ENCODE measurements at regions not wholly inside any gene's neighbourhood (a gene's known extent, or its start where the extent isn't known, plus 50 kb on each side); places are given as distances from the start of the nearest gene placed in this dataset.

DNA sequence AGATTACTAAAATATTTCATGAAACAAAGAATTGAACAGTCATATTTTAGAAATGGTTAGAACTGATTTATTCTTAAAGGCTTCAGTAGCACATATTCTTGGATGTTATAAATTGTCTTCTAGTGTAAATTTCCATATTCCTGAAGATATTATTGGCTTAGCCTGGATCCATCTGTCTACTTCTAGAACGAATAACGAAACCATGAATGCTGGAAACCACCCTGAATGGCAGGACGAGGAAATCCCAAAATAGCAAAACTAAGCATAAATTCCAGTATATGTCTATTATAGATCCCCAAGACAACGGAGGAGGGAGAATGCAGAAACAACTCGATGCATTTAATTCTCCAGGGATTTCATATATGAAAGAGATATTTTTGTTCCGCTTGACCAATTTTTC is 2191.0 kb upstream of the ACO1 start:
- no peak overlapping the region for H3K27ac ChIP-seq
- CTCF ChIA-PET = no interaction called here
- TF ChIP-seq, protein P1, sequence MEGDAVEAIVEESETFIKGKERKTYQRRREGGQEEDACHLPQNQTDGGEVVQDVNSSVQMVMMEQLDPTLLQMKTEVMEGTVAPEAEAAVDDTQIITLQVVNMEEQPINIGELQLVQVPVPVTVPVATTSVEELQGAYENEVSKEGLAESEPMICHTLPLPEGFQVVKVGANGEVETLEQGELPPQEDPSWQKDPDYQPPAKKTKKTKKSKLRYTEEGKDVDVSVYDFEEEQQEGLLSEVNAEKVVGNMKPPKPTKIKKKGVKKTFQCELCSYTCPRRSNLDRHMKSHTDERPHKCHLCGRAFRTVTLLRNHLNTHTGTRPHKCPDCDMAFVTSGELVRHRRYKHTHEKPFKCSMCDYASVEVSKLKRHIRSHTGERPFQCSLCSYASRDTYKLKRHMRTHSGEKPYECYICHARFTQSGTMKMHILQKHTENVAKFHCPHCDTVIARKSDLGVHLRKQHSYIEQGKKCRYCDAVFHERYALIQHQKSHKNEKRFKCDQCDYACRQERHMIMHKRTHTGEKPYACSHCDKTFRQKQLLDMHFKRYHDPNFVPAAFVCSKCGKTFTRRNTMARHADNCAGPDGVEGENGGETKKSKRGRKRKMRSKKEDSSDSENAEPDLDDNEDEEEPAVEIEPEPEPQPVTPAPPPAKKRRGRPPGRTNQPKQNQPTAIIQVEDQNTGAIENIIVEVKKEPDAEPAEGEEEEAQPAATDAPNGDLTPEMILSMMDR (conservative IDR thresholded peaks at IDR 0.05; ENCODE audit: low read depth) = no peak
- POLR2A ChIA-PET (ENCODE audit: low non-redundant PET) = no interaction called here
- DNase-seq (ENCODE audit: low spot score) = no peak

DNA sequence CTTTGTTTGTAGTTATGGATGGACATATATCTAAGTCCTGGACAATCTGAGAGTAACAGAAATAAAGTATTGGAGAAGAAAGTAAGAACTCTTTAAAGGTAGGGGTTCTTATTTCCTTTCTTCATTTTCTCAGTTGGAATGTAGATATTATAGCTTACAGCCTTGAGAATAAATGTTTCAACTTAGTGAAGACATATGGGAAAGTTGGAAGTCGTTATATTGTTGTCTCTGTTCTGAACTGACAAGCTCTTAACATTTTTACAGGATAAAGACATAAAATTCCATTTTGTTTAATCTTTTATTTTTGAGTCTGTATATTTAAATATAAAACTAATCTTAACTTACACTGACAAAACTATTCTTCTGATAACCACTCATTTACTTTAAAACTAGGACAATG is 2187.5 kb upstream of the ACO1 start:
- ChIA-PET CTCF (no interaction called here), POLR2A (ENCODE audit: low non-redundant PET) (no interaction called here)
- TF ChIP-seq, protein P1 (conservative IDR thresholded peaks at IDR 0.05; ENCODE audit: low read depth) = no peak
- DNase-seq (ENCODE audit: low spot score) = no peak
- H3K27ac ChIP-seq = no peak overlapping the region

DNA sequence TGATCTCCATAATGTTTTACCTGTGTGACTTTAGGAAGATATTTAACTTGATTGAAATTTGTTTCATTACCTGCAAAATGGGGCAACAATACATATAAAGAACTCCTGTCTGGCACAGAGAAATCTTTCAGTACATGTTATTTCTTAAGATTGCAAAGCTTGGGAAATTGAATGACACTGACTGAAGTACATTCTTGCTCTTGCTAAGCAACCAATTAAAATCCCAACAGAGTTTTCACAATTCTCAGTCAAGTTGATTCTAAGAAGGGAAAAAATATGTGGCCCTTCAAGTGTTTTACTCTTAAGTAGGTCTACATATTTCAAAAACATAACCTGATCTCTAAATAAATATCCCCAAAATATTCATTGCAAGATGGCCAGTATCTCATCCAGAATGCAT is 2187.0 kb upstream of the ACO1 start:
- no peak overlapping the region for H3K27ac ChIP-seq
- TF ChIP-seq, protein P1 (conservative IDR thresholded peaks at IDR 0.05; ENCODE audit: low read depth) = no peak
- DNase-seq (ENCODE audit: low spot score) = no peak
- ChIA-PET POLR2A (ENCODE audit: low non-redundant PET) (no interaction called here), CTCF (no interaction called here)

DNA sequence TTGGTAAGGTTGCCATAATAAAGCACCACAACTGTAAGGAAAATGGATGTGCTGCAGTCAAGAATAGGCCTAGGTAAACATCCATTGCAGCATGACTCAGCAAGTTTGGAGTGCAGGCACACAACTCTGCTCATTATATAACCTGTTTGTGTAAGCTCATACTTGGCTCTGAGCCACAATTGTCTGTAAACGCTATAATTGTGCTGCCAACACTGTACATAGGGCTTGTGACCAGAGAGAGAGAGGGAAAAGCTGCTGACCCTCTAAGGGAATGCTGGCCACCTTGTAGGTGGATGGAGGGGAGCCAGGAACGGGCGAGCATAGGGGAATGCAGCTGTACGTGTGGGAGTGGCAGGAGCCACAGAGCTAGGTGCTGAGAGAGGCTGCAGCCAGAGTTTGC is 2186.5 kb upstream of the ACO1 start:
- no peak overlapping the region for H3K27ac ChIP-seq
- DNase-seq (ENCODE audit: low spot score) = no peak
- CTCF ChIA-PET = interaction anchor here (0.6 kb wide), 1 partner anchor 97 kb away, joined by 3 read pairs; no protein-coding TSS in a partner anchor
- TF ChIP-seq, protein P1 (conservative IDR thresholded peaks at IDR 0.05; ENCODE audit: low read depth) = no peak
- POLR2A ChIA-PET (ENCODE audit: low non-redundant PET) = no interaction called here

DNA sequence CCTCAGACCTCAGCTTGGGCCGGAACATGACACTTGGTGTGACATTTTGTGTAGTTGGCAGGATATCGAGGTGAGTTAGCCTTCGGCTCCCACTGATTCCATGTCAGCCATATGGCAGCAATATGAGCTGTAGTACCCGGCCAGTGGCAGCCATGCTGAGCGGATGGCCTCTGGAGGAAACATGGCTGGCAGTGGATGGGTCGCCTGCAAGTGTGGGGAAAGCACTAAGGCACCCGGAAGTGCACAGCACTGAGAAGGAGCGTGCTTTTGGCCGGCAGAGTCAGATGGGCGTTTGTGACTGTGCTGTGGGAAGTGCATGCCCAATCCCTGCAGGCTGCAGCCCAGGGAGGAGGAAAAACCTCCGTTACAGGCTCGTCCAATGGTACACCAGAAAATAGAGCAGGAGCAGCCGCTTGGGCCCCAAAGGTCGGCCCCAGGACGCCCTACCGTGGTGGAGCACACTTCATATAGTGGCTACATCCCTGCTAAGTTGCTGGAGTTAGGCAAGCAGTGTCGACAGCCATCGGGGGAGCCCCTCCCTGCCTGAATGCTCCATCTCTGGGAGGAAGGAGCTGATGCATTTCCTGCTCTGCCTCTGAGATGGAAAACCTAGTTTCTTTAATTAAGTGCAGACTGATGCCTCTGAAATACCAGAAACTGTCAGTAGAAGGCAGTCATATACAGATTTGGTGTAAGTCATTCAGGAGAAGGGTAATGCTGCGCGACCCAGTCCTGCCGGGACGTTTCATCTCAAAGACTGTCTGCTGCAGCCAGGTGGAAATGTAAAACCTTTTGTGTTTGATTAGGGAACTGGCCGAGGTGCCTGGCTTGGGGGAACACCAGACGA is 2185.8 kb upstream of the ACO1 start:
- DNase-seq (ENCODE audit: low spot score) = no peak
- TF ChIP-seq, protein P1 (conservative IDR thresholded peaks at IDR 0.05; ENCODE audit: low read depth) = no peak
- ChIA-PET CTCF (interaction anchor here (0.6 kb wide), 1 partner anchor 96 kb away, joined by 3 read pairs; no protein-coding TSS in a partner anchor), POLR2A (ENCODE audit: low non-redundant PET) (no interaction called here)
- no peak overlapping the region for H3K27ac ChIP-seq

DNA sequence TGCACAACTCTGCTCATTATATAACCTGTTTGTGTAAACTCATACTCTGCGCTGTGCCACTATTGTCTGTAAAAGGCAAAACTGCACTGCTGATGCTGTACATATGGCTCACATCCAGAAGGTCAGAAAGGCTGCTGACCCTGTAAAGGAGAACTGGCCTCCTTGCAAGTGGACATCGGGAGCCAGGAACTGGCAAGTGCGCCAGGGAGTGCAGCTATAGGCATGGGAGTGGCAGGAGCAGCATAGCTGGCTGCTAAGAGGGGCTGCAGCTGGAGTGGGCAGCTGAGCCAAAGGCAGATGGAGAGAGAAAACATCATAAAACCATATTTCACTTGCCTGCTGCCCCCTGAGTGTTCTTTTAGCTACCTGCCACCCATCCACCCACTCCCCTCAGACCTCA is 2183.4 kb upstream of the ACO1 start:
- TF ChIP-seq, protein P1 (conservative IDR thresholded peaks at IDR 0.05; ENCODE audit: low read depth) = no peak
- no peak overlapping the region for H3K27ac ChIP-seq
- DNase-seq (ENCODE audit: low spot score) = no peak
- ChIA-PET CTCF (no interaction called here), POLR2A (ENCODE audit: low non-redundant PET) (no interaction called here)

All from RWPE1 (cell line).